ENCODE measurements at regions not wholly inside any gene's neighbourhood (a gene's known extent, or its start where the extent isn't known, plus 50 kb on each side); places are given as distances from the start of the nearest gene placed in this dataset.

- TF ChIP-seq, protein P1, sequence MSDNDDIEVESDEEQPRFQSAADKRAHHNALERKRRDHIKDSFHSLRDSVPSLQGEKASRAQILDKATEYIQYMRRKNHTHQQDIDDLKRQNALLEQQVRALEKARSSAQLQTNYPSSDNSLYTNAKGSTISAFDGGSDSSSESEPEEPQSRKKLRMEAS (IDR thresholded peaks at IDR 0.05; ENCODE audit: low read depth) = no peak
- TF ChIP-seq SMC3 (IDR thresholded peaks at IDR 0.05; ENCODE audit: low read depth, low read length) (no peak), MEF2A (IDR thresholded peaks at IDR 0.05; ENCODE audit: borderline replicate concordance, low read depth) (no peak)
Measured at GRCh38 chr19:31730270-31730669, 381.0 kb upstream of the TSHZ3 start (continued).

DNA sequence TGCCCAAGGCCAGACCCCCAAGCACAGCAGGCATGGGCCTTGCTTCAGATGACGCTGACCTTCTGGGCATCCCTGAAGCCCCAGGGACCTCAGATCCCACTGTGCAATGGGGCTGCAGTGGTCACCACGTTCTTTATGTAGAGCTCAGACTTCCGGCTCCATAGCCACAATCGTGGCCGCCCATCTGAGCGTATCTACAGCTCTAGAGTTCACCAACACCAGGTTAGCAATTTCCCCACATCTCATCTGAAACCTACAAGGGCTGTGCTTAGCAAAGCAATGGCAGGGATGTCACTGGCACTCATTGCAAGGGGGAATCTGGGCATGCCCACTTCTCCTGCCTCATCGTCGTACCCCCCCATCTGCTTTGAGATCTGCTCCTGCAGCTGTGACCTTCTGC is 384.4 kb upstream of the TSHZ3 start:
- Histone ChIP-seq H3K27ac (ENCODE audit: low read depth in 2 of 2, low read length in 1 of 2) (no peak overlapping the region), H4K20me1 (ENCODE audit: insufficient read depth) (no peaks in the 10 kb centered on the region), H3K4me1 (ENCODE audit: control insufficient read depth in 1 of 2, insufficient read depth in 2 of 2, low read depth in 1 of 2, low read length in 1 of 2) (no peaks in the 10 kb centered on the region), H3K9me3 (no peaks in the 10 kb centered on the region), H3K9me2 (no peaks in the 10 kb centered on the region; the same call in 1 of the 2 replicates), H3K9ac (no peak overlapping the region), H3F3A (replicated peaks; ENCODE audit: insufficient read depth) (no peaks in the 10 kb centered on the region), H3K4me3 (ENCODE audit: low read depth in 2 of 2, low read length in 1 of 2) (no peak overlapping the region), H3K4me2 (no peak overlapping the region), H2AFZ (ENCODE audit: low read depth) (no peak overlapping the region), H3K27me3 (ENCODE audit: insufficient read depth) (no peaks in the 10 kb centered on the region), H3K36me3 (replicated peaks in 1 of 2; ENCODE audit: control insufficient read depth in 1 of 2, insufficient read depth in 2 of 2, low read length in 1 of 2) (no peaks in the 10 kb centered on the region), H3K79me2 (ENCODE audit: insufficient read depth) (no peaks in the 10 kb centered on the region)
- TF ChIP-seq EP300 (IDR thresholded peaks at IDR 0.05; ENCODE audit: borderline replicate concordance in 1 of 2, low read depth in 1 of 2, low read length in 1 of 2) (no peak), GATA2 (CRISPR knock-in tag; IDR thresholded peaks at IDR 0.05) (no peak), POLR2AphosphoS5 (IDR thresholded peaks at IDR 0.05; ENCODE audit: low read depth, low read length) (no peak), PBX3 (IDR thresholded peaks at IDR 0.05) (no peak), SIN3A (IDR thresholded peaks at IDR 0.05; ENCODE audit: borderline replicate concordance, low read depth, low read length) (no peak), REST (IDR thresholded peaks at IDR 0.05; ENCODE audit: low read depth, low read length) (no peak), TEAD4 (IDR thresholded peaks at IDR 0.05; ENCODE audit: borderline replicate concordance, insufficient read depth) (no peak), RFX5 (IDR thresholded peaks at IDR 0.05; ENCODE audit: low read length) (no peak), FOXM1 (IDR thresholded peaks at IDR 0.05; ENCODE audit: low read depth) (no peak), USF2 (IDR thresholded peaks at IDR 0.05; ENCODE audit: borderline replicate concordance, low read depth, low read length) (no peak), ELF1 (IDR thresholded peaks at IDR 0.05) (no peak), RCOR1 (IDR thresholded peaks at IDR 0.05; ENCODE audit: low read length) (no peak), TAF1 (IDR thresholded peaks at IDR 0.05; ENCODE audit: borderline replicate concordance, low read depth, low read length) (no peak), RXRA (IDR thresholded peaks at IDR 0.05; ENCODE audit: borderline replicate concordance, low read depth) (no peak), EZH2phosphoT487 (IDR thresholded peaks at IDR 0.05; ENCODE audit: borderline replicate concordance, low read depth) (no peak), CHD2 (IDR thresholded peaks at IDR 0.05; ENCODE audit: low read length, partially characterized antibody) (no peak)
- TF ChIP-seq, protein P1 (IDR thresholded peaks at IDR 0.05; ENCODE audit: low read depth) = no peak
- ChIA-PET POLR2A (no interaction called here), CTCF (no interaction called here)
- 23% methylated on average over 4 of the region's 8 CpGs for WGBS (ENCODE audit: low lambda C conversion rate)
- DNase-seq = no peak

Data from SK-N-SH (cell line).